ENCODE measurements at regions not wholly inside any gene's neighbourhood (a gene's known extent, or its start where the extent isn't known, plus 50 kb on each side); places are given as distances from the start of the nearest gene placed in this dataset.

DNA sequence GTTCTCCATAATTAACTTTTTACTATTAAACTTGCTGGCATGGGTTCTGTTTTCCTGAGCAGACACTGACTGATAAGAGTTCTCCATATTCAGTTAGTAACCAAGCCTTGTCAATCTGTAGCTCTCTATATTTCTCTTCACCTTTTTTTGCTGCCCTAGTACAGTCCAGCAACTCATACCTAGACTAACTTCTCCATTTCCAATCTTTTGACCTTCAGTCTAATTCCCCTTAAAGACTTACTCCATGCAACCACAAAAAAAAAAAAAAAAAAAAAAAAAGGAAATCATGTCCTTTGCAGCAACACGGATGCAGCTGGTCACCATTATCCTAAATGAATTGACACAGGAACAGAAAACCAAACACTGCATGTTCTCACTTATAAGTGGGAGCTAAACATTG, 125.7 kb upstream of the KRAS start:
- Histone ChIP-seq H3K9me3 (ENCODE audit: insufficient read depth, low read length) (no peaks in the 10 kb centered on the region), H3K79me2 (ENCODE audit: insufficient read depth, low read length) (no peaks in the 10 kb centered on the region), H3K4me3 (ENCODE audit: insufficient read depth, low read length, poor library complexity, severe bottlenecking) (no peak overlapping the region), H3K4me2 (ENCODE audit: low read depth, low read length, poor library complexity, severe bottlenecking) (no peak overlapping the region), H4K20me1 (ENCODE audit: low read depth, low read length) (no peaks in the 10 kb centered on the region), H3K9ac (ENCODE audit: low read length) (no peak overlapping the region), H2AFZ (ENCODE audit: low read depth, low read length, severe bottlenecking) (no peak overlapping the region), H3F3A (ENCODE audit: insufficient read depth) (no peaks in the 10 kb centered on the region), H3K27me3 (ENCODE audit: low read length) (no peaks in the 10 kb centered on the region), H3K27ac (ENCODE audit: low read depth, low read length) (no peak overlapping the region), H3K9me2 (replicated peaks; ENCODE audit: insufficient read depth, low read length) (no peaks in the 10 kb centered on the region), H3K36me3 (ENCODE audit: low read length) (no peaks in the 10 kb centered on the region)
- TF ChIP-seq, protein P1, sequence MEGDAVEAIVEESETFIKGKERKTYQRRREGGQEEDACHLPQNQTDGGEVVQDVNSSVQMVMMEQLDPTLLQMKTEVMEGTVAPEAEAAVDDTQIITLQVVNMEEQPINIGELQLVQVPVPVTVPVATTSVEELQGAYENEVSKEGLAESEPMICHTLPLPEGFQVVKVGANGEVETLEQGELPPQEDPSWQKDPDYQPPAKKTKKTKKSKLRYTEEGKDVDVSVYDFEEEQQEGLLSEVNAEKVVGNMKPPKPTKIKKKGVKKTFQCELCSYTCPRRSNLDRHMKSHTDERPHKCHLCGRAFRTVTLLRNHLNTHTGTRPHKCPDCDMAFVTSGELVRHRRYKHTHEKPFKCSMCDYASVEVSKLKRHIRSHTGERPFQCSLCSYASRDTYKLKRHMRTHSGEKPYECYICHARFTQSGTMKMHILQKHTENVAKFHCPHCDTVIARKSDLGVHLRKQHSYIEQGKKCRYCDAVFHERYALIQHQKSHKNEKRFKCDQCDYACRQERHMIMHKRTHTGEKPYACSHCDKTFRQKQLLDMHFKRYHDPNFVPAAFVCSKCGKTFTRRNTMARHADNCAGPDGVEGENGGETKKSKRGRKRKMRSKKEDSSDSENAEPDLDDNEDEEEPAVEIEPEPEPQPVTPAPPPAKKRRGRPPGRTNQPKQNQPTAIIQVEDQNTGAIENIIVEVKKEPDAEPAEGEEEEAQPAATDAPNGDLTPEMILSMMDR (IDR thresholded peaks at IDR 0.05; ENCODE audit: insufficient read depth, low read length, poor library complexity, severe bottlenecking): no peak
- no peak for TF ChIP-seq EZH2phosphoT487 (conservative IDR thresholded peaks at IDR 0.05; ENCODE audit: low read length)

DNA sequence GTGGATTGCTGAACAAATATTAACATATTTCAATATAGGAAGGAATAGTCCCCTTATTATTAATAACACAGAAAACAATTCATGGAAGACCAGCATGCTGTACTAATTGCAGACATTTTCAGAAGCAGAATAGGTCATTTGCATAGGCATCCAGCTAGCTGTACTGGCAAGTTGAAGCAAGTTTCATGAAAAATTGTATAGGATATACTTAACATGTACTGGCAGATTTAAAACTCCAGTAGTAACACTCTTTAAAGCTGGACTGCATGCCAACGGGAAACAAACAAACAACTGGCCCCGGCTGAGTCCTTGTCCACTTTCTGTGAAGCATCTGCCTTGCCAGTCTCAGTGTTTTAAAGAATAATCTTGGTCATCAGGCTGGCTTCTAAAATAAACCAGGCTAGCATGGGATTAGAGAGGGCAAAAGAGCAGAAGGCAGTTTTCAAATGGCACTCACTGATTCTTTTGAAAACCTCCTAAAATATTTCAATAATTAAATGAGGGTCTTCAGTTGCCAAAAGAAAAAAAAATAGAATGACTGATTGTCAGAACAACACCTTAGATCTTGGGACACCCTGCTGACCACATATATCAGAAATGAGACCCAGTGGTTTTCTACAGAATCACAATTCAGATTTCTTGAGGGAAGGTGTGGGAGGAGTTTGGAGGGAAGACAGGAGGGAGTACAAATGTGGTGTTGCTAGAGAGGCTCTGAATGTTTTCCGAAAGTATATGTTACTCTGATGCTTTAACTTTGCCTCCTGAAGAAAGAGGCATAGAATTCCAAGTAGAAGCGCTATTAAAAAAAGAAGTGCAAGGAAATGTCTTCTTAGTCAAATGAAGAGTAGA, 122.5 kb upstream of the KRAS start:
- no peaks in the 10 kb centered on the region for H3F3A ChIP-seq (ENCODE audit: insufficient read depth)
- no peaks in the 10 kb centered on the region for H3K9me2 ChIP-seq (replicated peaks; ENCODE audit: insufficient read depth, low read length)
- no peak overlapping the region for H3K4me3 ChIP-seq (ENCODE audit: insufficient read depth, low read length, poor library complexity, severe bottlenecking)
- no peaks in the 10 kb centered on the region for H3K27me3 ChIP-seq (ENCODE audit: low read length)
- H4K20me1 ChIP-seq (ENCODE audit: low read depth, low read length): no peaks in the 10 kb centered on the region
- no peaks in the 10 kb centered on the region for H3K36me3 ChIP-seq (ENCODE audit: low read length)
- no peak overlapping the region for H3K9ac ChIP-seq (ENCODE audit: low read length)
- H3K9me3 ChIP-seq (ENCODE audit: insufficient read depth, low read length): no peaks in the 10 kb centered on the region
- H3K27ac ChIP-seq (ENCODE audit: low read depth, low read length): no peak overlapping the region
- no peak overlapping the region for H2AFZ ChIP-seq (ENCODE audit: low read depth, low read length, severe bottlenecking)
- no peak overlapping the region for H3K4me2 ChIP-seq (ENCODE audit: low read depth, low read length, poor library complexity, severe bottlenecking)
- TF ChIP-seq EZH2phosphoT487 (conservative IDR thresholded peaks at IDR 0.05; ENCODE audit: low read length): no peak
- TF ChIP-seq, protein P1 (IDR thresholded peaks at IDR 0.05; ENCODE audit: insufficient read depth, low read length, poor library complexity, severe bottlenecking): no peak
- H3K79me2 ChIP-seq (ENCODE audit: insufficient read depth, low read length): no peaks in the 10 kb centered on the region

DNA sequence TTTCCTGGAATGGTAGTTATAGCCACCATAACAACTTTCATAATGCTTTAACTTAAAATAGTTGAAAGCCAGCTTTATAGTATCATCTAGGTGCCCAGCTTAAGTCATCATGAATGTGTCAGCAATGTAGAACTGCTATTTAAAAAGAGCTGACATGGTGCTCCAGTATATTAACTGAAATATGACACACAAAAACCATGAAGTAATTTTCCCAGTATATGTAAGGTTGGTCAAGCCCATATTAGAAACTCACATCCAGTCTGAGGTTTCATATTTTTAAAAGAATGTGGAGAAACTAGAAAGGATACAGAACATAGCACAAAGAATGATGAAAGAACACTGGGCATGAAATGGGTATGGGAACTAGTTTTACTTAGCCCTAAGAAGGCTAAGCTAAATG, 121.3 kb upstream of the KRAS start:
- no peaks in the 10 kb centered on the region for H4K20me1 ChIP-seq (ENCODE audit: low read depth, low read length)
- no peaks in the 10 kb centered on the region for H3K27me3 ChIP-seq (ENCODE audit: low read length)
- TF ChIP-seq EZH2phosphoT487 (conservative IDR thresholded peaks at IDR 0.05; ENCODE audit: low read length): no peak
- TF ChIP-seq, protein P1 (IDR thresholded peaks at IDR 0.05; ENCODE audit: insufficient read depth, low read length, poor library complexity, severe bottlenecking): no peak

More for the DNA sequence above, 121.3 kb upstream of the KRAS start:
- H3K4me3 ChIP-seq (ENCODE audit: insufficient read depth, low read length, poor library complexity, severe bottlenecking): no peak overlapping the region
- H3K9me3 ChIP-seq (ENCODE audit: insufficient read depth, low read length): no peaks in the 10 kb centered on the region
- no peak overlapping the region for H2AFZ ChIP-seq (ENCODE audit: low read depth, low read length, severe bottlenecking)
- H3K9ac ChIP-seq (ENCODE audit: low read length): no peak overlapping the region
- no peaks in the 10 kb centered on the region for H3K79me2 ChIP-seq (ENCODE audit: insufficient read depth, low read length)
- no peak overlapping the region for H3K4me2 ChIP-seq (ENCODE audit: low read depth, low read length, poor library complexity, severe bottlenecking)
- no peaks in the 10 kb centered on the region for H3K36me3 ChIP-seq (ENCODE audit: low read length)
- H3F3A ChIP-seq (ENCODE audit: insufficient read depth): no peaks in the 10 kb centered on the region
- no peaks in the 10 kb centered on the region for H3K9me2 ChIP-seq (replicated peaks; ENCODE audit: insufficient read depth, low read length)
- no peak overlapping the region for H3K27ac ChIP-seq (ENCODE audit: low read depth, low read length)

All from SU-DHL-6 (cell line).